CD4-positive, alpha-beta T cell treated with Interleukin-10 for 1 hour (primary cell): ENCODE measurements at regions not wholly inside any gene's neighbourhood (a gene's known extent, or its start where the extent isn't known, plus 50 kb on each side); places are given as distances from the start of the nearest gene placed in this dataset.
"Not testable (repeated sequence)": the region's sequence is repeated elsewhere in the genome, so short reads cannot be mapped to it uniquely, and the experiment has no call there.

ENCODE experiments used
- DNase-seq: peaks from one replicate; pipeline ENCODE4 v3.0.0-alpha.2; 2020

DNA sequence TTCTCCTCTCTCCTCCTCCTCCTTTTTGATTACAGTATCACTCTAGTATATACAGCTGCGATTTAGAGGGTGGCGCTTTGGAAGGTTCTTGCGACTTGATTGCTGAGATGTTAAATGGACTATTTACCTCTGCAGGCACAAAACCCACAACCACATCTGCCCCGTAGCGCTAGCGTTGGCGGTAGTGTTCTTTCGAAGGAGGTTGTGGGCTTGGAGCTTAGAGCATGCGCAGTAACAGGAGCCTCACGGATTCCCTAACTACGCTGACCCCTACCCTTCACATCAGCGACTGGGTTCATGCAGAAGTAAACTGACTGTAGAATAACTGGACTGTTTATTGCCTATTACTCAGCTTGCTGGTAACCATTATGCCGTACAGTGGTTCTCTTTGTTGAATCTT is 58.0 kb downstream of the CGGBP1 start:
- DNase-seq = peak; percentile 20

DNA sequence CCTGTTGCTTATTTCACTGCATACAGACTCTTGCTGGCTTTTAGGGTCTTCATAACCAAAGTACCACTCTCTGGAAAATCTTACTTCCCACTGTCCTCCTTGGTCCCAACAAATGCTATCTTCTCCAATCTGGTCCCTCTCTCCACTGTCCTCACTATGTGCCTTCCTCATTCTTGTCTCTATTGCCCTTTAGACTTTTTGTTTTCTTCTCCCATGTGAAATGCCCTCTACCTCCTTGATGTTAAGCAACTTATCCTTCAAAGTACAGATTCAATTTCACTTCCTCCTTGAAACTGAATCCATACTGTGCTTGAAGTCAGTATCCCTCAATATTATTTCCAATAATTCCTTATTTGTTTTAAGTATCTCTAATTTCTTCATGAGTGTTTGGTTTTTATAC is 60.8 kb downstream of the CGGBP1 start:
- DNase-seq = no peak

DNA sequence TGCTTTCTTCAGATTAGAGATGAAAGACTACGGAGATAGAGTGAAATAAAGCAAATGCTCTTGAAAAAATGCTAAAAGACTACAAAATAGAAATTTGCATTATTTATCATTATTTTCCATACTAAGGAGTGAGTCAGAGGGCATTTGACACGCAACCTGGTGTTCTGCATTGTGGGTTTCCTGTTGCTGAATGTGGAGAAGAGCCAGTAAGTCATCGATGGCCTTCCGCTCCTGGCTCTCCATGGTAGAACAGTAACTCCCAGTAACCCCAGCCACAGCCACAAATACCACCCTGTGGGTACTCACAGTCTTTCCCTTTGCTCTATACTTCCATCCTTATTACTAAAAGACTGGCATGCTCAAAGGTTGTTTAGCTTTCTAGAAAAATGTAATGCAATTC is 61.5 kb downstream of the CGGBP1 start:
- peak; percentile 32 for DNase-seq

DNA sequence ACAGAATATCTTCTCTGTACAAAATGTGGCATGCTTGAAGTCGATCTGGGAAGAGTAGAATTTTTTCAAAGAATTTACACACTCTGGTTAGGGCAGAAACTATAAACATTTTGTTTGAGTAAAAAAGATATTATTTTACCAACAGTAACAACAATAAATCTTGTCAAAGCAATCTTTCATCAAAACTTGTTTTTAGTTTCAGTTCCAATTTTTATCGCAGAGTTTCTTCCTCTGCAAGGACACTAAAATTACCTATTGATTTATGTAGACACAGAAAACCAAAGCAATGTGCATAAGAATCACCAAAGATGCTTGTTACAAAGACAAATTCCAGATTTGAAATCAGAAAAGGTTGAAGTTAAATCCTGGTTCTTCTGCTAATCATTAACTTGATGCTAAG is 61.9 kb downstream of the CGGBP1 start:
- no peak for DNase-seq

DNA sequence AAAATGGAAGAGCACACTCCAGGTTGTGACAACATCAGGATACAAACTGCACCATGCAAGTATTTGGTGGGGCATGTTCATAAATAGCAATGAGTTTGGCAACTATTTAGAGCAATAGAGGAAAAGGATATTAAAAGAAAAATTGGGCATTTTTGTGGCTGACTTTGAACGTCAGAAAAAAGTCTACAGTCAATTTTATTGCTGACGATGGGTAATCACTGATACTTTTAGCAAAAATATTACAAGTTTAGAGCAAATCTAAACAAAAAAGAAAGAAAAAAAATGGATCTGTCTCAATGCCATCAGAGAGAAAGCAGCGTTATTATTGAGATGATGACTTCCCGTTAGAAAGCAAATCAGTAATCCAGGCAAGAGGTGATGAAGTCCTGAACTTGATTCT is 65.2 kb downstream of the CGGBP1 start:
- no peak for DNase-seq

DNA sequence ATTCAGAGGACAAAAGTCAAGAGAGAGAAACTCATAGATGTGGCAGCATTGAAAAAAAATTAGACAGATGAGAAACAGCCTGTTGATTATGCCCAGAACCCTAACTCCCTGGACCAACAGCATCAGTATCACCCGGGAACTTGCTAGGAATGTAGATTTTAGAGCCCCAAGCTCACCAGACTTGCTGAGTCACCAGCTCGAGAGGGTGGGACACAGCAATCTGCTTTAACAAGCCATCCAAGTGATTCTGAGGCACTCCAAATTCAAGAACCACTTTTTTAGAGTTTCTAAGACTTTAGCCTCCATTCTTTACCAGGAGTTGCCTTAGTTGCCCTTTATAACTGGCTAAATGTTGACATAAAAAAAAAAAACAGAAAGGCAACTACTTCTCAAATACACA is 70.9 kb downstream of the CGGBP1 start:
- DNase-seq = no peak

DNA sequence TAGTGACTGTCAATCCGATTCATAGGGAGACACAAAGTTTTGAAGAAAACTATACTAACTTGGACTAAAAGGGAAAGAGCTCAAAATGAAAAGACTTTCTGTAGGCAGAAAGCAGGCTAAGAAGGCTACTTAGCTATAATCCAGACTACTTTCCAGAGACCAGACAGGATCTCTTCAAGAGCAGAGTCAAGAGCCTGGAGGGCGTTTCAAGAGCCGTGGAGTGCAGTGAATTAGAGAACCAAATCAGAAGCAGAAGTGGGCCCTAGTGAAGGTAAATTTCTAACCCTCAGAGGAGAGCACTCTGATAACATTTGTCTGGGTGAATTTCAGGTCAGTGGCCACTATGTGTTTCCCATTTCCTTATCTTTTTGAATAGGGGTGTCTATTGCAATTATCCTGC is 76.4 kb downstream of the CGGBP1 start:
- no peak for DNase-seq

DNA sequence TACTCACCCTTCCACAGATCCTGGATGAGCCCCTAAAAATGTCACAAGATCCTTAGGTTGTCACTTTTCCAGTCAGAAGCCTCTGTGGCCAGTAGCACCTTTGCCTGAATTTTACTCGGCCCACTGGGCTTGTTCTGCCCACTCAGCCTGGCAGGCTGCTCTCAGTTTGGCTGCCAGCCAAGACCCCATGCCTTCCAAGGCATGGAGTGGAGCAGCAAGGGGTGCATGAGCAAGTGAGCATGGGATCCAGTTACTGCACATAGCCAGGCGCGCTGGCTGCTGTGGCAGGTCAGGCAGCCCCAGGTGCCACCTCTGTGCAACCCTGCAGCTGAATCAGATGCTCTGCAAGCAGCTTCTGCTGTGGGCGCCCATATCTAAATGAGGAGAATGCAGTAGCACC is 79.3 kb downstream of the CGGBP1 start:
- DNase-seq = no peak

DNA sequence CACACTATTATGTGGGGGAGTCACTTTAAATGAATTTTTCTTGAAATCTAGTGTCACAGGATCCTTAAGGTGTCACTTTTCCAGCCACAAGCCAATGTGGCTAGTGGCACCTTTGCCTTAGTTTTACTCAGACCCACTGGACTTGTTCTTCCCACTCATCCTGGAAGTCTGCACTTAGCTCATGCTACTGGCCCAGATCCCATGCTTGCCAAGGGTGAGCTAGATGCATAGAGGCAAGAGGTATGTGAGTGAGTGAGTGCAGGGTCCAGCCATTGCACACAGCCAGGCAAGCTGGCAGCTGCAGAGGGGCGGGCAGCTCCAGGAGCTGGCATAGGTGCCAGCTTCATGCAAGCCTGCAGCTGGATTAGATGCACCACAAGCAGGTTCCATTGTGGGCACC is 81.0 kb downstream of the CGGBP1 start:
- no peak for DNase-seq

DNA sequence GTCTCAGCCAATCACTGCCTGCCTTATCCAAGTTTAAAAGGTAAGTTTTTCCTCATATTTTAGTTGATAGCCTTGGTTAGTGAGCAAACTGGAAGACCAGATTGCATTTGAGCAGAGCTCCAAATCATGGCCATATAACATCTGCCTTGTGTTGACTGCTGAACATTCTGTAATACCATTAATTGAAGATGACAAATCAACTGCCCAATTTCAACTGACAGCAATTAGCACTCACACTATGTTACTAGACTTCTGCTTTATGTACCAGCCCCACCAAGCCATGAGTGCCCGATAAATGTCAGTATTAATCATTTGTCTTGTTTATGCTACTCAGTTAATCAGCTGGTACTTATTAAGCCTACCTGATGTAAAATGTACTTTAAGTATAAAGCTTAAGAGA is 83.1 kb downstream of the CGGBP1 start:
- DNase-seq = no peak

DNA sequence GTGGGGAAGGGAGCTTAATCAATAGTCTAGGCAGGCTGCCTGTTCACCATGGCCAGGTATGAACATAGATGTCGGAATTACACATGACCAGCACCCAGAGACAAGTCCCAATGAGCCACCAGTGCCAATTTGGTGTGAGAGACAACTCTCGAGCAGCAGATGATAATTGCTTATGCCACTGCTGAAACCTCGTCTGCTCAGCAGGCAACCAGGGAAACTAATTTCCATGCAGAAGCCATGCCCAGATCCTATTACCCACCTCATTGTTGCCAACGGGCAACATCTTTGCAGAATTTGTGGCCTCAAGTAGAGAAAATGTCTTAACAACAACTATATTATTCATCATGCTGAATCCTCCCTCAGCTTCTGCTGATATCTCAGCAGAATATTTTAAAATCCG is 84.9 kb downstream of the CGGBP1 start:
- no peak for DNase-seq

DNA sequence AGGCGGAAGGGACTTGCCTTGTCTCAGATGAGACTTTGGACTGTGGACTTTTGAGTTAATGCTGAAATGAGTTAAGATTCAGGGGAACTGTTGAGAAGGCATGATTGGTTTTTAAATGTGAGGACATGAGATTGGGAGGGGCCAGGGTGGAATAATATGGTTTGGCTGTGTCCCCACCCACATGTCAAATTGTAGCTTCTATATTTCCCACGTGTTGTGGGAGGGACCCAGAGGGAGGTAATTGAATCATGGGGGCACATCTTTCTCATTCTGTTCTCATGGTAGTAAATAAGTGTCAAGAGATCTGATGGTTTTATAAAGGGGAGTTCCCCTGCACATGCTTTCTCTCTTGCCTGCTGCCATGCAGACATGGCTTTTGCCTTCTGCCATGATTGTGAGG is 89.2 kb downstream of the CGGBP1 start:
- no peak for DNase-seq

DNA sequence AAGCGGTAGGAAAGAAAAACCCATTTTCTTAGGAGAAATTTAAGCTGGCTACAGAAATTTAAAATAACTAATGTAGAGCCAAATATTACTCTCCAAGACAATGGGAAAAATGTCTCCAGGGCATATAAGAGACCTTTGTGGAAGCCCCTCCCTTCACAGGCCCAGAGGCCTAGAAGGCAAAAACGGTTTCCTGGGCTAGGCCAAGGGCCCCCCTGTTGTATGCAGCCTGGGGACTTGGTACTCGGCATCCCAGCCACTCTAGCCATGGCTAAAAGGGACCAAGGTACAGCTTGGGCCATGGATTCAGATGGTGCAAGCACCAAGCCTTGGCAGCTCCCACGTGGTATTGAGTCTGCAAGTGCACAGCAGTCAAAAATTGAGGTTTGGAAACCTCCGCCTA is 90.1 kb downstream of the CGGBP1 start:
- no peak for DNase-seq

DNA sequence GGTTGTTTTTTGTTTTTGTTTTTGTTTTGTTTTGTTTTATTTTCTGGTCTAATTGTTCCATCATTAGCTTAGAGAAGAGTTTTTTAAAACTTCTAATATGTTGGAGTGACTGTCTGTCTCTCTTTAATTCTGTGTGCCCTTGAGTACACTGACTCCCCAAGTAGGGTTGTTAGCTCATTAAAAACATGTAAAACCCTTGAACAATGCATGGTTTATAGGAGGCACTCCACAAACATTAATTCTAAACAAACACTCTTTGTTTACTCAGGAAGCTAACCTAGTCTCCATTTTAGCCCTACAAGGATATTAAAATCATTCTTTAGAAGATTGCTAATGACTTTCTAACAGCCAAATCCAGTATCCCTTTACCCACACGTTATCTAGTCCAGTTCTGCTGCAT is 100.5 kb downstream of the CGGBP1 start:
- no peak for DNase-seq

DNA sequence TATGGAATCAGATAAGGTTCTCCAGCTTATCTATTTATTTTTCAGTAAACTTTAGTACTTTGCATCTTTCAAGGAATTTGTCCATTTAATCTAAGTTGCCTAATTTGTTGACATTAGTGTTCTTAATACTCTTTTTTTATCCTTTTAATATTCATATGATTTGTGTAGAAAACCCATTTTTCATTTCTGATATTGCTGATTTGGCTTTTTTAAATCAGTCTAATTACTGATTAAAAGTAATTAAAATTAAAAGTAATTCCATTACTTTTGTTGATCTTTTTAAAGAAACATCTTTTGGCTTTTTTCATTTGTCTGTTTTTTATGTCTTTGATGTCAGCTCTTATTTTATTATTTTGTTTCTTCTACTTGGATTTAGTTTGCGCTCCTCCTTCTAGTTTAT is 101.2 kb downstream of the CGGBP1 start:
- no peak for DNase-seq

DNA sequence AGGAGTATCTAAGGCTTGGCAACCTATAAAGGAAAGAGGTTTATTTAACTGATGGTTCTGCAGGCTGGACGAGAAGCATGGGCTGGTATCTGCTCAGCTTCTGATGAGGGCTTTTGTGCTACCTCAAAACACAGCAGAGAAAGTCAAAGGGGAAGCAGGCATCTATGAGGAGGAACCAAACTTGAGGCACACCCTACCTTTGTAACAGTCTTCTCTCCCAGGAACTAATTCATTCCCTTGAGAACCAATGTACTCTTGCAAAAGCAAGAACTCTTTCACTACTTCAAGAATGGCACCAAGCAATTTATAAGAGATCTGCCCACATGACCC is 109.0 kb downstream of the CGGBP1 start:
- DNase-seq = no peak

DNA sequence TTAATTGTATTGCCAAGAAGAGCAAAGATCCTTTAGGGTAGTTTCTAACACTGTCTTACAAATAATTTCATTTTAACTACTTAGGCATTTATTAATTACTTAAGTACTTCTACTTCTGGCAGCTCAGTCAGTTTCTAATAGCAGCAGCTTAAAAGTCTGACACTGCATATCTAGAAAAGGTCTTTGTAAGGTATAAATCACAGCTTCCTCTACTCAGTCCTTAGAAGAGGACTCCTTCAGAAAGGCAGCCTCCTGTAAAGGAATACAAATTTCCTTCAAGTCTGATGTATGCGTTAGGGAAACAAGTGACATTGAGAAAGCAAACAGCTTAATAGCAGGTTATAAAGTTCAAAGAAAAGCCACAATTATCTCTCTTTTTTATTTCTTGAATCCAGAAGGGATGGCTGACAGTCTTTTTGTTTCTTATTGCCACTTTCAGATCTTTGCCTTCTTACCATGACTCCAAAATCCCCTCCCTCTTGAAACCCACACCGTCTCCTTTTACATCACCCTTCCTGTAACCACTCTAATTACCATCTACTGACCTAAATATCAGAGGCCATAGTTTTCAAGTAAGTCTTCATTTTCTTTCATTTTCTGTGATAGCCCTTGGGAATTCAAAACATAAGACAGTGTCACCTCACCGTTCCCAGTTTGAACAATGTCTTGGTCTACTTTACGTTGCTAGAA is 109.5 kb downstream of the CGGBP1 start:
- no peak for DNase-seq

DNA sequence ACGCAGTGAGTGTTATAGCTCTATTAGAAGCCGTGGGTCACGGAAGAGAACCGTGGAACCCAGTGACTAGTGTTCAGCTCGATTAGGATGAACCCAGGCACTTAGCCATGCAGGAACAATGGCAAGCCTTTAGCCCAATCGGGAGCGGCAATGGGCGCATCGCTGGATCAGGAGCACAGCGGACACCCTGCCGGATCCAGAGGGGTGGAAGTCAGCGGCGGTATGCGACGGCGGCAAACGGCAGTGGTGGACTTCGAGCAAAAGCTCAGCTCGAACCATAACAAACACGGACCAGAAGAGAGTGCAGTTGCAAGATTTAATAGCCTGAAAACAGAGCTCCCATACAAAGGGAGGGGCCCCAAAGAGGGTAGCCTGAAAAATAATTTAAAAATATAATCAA is 112.8 kb downstream of the CGGBP1 start:
- not testable (repeated sequence) for DNase-seq

DNA sequence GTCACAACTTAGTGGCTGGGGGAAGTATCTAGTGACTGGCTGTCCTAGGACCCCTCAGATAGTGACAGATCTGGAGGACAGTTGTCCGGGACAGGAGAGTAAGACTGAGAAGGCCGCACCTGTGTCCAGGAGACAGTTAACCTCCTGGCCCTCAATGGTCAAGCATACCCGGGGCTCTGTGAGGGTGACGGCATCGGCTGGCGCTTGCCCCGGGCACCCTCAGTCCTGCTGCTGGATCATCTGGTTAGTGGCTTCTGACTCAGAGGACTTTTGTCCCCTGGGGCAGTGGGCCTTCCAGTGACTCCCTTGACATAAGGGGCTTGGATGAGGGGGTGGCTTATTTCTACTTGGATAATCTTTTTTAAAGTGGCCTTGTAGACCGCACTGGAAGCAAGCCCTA is 116.5 kb downstream of the CGGBP1 start:
- DNase-seq = not testable (repeated sequence)

DNA sequence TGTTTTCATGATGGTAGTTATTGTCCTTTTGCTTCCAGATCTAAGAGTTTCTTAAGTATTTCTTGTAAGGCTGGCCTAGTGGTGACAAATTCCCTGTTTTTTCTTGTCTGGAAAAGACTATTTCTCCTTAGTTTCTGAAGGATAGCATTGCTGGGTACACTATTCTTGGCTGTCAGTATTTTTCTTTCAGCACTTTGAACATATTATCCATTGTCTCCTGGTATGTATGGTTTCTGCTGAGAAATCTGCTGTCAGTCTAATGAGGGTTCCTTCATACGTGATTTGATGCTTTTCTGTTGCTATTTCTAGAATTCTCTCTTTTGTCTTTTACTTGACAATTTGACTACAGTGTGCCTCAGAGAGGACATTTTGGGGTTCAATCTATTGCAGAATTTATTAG is 134.3 kb downstream of the CGGBP1 start:
- DNase-seq = no peak

DNA sequence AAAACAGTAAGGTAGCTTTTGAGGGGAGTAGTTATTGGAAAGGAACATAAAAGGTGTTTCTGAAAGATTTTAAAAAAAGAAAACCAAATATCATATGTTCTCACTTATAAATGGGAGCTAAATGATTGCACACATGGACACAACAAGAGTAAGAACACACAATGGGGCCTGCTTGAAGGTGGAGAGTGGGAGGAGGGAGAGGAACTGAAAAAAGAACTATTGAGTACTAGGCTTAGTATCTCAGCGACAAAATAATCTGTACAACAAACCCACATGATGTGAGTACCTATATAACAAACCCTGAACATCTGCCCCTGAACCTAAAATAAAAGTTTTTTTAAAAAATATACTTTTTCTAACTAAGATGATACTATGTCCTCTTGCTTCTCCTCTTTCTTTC is 138.3 kb downstream of the CGGBP1 start:
- DNase-seq = no peak

DNA sequence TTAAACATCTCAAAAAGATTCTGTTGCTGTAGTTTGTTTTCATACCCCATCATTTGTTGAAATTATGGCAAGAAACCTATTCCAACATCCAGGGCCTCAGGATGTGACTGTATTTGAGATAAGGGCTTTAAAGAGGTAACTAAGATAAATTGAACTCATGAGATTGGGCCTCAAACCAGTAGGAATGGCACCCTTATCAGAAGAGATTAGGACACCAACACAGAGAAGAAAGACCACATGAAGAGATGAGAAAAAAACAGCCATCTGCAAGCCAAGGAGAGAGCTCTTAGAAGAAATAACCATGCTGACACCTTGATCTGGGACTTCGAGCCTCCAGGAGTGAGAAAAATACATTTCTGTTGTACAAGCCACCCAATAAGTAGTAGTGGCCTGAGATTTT is 157.7 kb downstream of the CGGBP1 start:
- no peak for DNase-seq

DNA sequence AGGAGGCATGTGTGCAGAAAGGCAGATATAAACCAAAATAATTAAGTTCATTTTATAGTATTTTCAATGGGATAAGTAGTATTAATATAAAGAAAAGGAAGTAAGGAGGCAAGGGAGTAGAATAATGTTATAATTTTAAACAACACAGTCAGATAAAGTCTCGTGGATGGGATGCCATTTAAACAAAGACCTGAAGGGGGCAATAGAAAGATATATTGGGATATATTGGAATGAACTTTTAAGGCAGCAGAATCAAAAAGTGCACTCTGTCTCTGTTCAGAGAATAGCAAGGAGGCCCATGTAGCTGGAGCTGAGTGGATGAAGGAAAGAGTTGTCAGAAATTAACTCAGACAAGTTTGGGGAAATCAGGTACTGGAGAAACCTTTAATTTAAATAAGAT is 158.7 kb downstream of the CGGBP1 start:
- no peak for DNase-seq

DNA sequence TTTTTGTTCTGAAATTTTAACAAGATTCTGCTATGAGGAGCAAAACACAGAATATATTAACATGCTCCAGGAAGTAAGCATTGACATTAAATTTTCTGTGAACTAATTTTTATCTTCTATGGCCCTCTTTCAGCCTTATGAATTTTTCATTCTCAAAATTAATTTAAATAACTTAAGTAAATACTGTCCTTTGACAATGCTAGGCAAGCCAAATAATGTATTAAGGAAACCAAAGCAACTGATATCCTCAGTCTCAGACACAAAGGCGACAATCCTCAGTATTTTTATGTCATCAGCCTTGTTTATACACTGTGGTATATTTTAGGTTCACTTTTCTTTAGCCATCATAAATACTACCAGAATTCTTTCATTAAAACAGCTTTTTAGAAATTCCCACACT is 159.8 kb downstream of the CGGBP1 start:
- DNase-seq = no peak

DNA sequence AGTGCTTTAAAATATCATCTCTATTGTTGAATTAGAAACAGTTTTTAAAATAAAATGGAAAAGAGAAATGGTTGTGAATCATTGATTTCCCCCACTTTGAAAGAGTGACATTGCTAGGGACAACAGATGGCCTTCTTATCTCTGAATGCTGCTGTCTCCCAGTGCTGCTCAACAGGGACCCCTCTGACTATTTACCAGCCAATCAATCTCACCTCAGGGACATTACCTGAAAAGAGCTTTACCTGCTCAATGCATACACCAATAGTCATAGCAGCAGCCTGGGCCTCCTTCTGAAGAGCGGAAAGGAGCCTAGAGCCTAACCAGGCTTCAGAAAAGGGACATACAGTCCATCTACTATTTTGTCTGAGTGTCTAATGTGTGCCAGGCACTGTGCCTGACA is 162.8 kb downstream of the CGGBP1 start:
- no peak for DNase-seq

DNA sequence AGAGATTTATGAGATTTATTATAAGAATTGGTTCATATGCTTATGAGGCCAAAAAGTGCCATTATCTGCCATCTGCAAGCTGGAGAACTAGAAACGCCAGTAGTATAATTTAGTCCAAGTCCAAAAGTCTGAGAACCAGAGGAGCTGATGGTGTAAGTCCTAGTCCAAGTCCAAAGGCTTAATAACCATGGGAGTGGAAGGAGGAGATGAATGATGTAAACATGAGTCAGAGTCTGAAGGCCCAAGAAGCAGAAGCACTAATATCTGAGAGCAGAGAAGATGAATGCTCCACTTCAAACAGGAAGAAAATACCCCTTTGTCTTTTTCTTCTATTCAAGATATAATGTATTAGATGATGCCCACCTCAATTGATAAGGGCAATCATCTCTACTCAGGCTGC is 185.7 kb downstream of the CGGBP1 start:
- DNase-seq = no peak
